Esophagus squamous epithelium (tissue), 5 donors: ENCODE measurements at regions not wholly inside any gene's neighbourhood (a gene's known extent, or its start where the extent isn't known, plus 50 kb on each side); places are given as distances from the start of the nearest gene placed in this dataset.

ENCODE experiments used
- DNase-seq: peaks from one replicate; lab custom pipeline; 2025; lab: John Stamatoyannopoulos, UW
- H3K27ac ChIP-seq, 4 donors: fragments of 200-600 bp; sonication (generic); one replicate each; pipeline ENCODE4 v1.5.1; 2016 to 2019; ENCODE audit warnings: mild to moderate bottlenecking in 1 of 4
- H3K27me3 ChIP-seq, 4 donors: fragments of 200-600 bp; sonication (generic); 1 replicate in 3 of 4; 2 replicates in 1 of 4; pipeline versions ENCODE4 v1.5.1 to v1.6.0; 2017 to 2021; ENCODE audit warnings: antibody characterized with exemption in 1 of 4
- H3K36me3 ChIP-seq, 3 donors: fragments of 200-600 bp; sonication (generic); one replicate each; pipeline ENCODE4 v1.5.1; 2016 to 2019
- H3K4me1 ChIP-seq, 3 donors: fragments of 200-600 bp; sonication (generic); one replicate each; pipeline ENCODE4 v1.5.1; 2017 to 2019
- H3K4me3 ChIP-seq, 4 donors: fragments of 200-600 bp; sonication (generic); 1 replicate in 3 of 4; 2 replicates in 1 of 4; pipeline ENCODE4 v1.5.1; 2016 to 2019; ENCODE audit warnings: mild to moderate bottlenecking in 2 of 4, moderate library complexity in 1 of 4
- H3K9me3 ChIP-seq, 3 donors: fragments of 200-600 bp; sonication (generic); one replicate each; pipeline ENCODE4 v1.5.1; 2016 to 2019
- CTCF ChIP-seq, 6 experiments: fragments of 450-650 bp in 4 of 6; fragments of 200-600 bp in 2 of 6; sonication (generic) in 2 of 6; IDR thresholded peaks; one replicate each; pipeline ENCODE4 v1.5.1; 2016 to 2019; ENCODE audit warnings: antibody characterized with exemption in 6 of 6, mild to moderate bottlenecking in 4 of 6, moderate library complexity in 4 of 6
- POLR2A ChIP-seq, 4 donors: fragments of 450-650 bp; IDR thresholded peaks; one replicate each; pipeline ENCODE4 v1.6.1; 2017; ENCODE audit warnings: antibody characterized with exemption in 4 of 4, mild to moderate bottlenecking in 4 of 4, moderate library complexity in 3 of 4
- WGBS, 2 donors: methylation state at CpG; one replicate each; pipeline ENCODE4 v1.1.5; 2018; 5-methylcytosine and 5-hydroxymethylcytosine counted together
- intact Hi-C: fragments of 100-400 bp; cut with DNase I; formaldehyde crosslinking; loops from one replicate; pipeline ENCODE4 v1.15.0; 2022
- donor health status: DM: yes; HTN: yes; CAD: no.

- Histone ChIP-seq H3K27me3 (peaks cover 0 to 35% (median 0%) of the 10 kb centered on the region in 4 donors), H3K27ac (no peak overlapping the region), H3K4me1 (no peaks in the 10 kb centered on the region), H3K9me3 (no peaks in the 10 kb centered on the region), H3K4me3 (no peak overlapping the region), H3K36me3 (no peaks in the 10 kb centered on the region)
- intact Hi-C loops: no loop called here
- DNase-seq: no peak
- no peak for TF ChIP-seq CTCF (IDR thresholded peaks at IDR 0.05)
- no peak for TF ChIP-seq POLR2A (IDR thresholded peaks at IDR 0.05)
- 36 to 41% methylated on average over 4 of the region's 4 CpGs for WGBS, 2 donors
Observed at GRCh38 chr15:59838900-59839299, 149.8 kb upstream of the BNIP2 start.

GRCh38 chr15:59835776-59836175, 146.7 kb upstream of the BNIP2 start:
- Histone ChIP-seq H3K4me1 (no peaks in the 10 kb centered on the region), H3K4me3 (no peak overlapping the region), H3K9me3 (no peaks in the 10 kb centered on the region), H3K27ac (no peak overlapping the region), H3K27me3 (peaks cover 0 to 21% (median 0%) of the 10 kb centered on the region in 4 donors), H3K36me3 (no peaks in the 10 kb centered on the region)
- no peak for TF ChIP-seq POLR2A (IDR thresholded peaks at IDR 0.05)
- TF ChIP-seq CTCF (IDR thresholded peaks at IDR 0.05): no peak
- WGBS, 2 donors: 88 to 95% methylated on average over 1 of the region's 1 CpG
- intact Hi-C loops: no loop called here
- no peak for DNase-seq

GRCh38 chr15:59834528-59834927, 145.4 kb upstream of the BNIP2 start:
- Histone ChIP-seq H3K27me3 (peaks cover 0 to 15% (median 0%) of the 10 kb centered on the region in 4 donors), H3K9me3 (no peaks in the 10 kb centered on the region), H3K4me1 (no peaks in the 10 kb centered on the region), H3K27ac (no peak overlapping the region), H3K36me3 (no peaks in the 10 kb centered on the region), H3K4me3 (no peak overlapping the region)
- DNase-seq: no peak
- intact Hi-C loops: no loop called here
- TF ChIP-seq CTCF (IDR thresholded peaks at IDR 0.05) (no peak), POLR2A (IDR thresholded peaks at IDR 0.05) (no peak)
- WGBS, 2 donors: 73 to 79% methylated on average over 3 of the region's 3 CpGs

GRCh38 chr15:59833366-59833765, 144.2 kb upstream of the BNIP2 start:
- no peak overlapping the region for H3K27ac ChIP-seq
- peaks cover 0 to 12% (median 0%) of the 10 kb centered on the region in 4 donors for H3K27me3 ChIP-seq
- no peak for DNase-seq
- H3K4me3 ChIP-seq: no peak overlapping the region
- H3K36me3 ChIP-seq: no peaks in the 10 kb centered on the region
- intact Hi-C loops: no loop called here
- no peaks in the 10 kb centered on the region for H3K4me1 ChIP-seq
- no peaks in the 10 kb centered on the region for H3K9me3 ChIP-seq
- TF ChIP-seq POLR2A (IDR thresholded peaks at IDR 0.05): no peak
- no peak for TF ChIP-seq CTCF (IDR thresholded peaks at IDR 0.05)
- WGBS, 2 donors: 63% methylated on average over 3 of the region's 3 CpGs

GRCh38 chr15:59830873-59831272, 141.8 kb upstream of the BNIP2 start:
- 86 to 100% methylated on average over 5 of the region's 5 CpGs for whole genome bisulfite sequencing, 2 donors
- H3K27ac ChIP-seq: no peak overlapping the region
- peaks cover 0 to 23% (median 0%) of the 10 kb centered on the region in 4 donors for H3K27me3 ChIP-seq
- H3K4me3 ChIP-seq: no peak overlapping the region
- TF ChIP-seq POLR2A (IDR thresholded peaks at IDR 0.05): no peak
- DNase-seq: no peak
- no peaks in the 10 kb centered on the region for H3K9me3 ChIP-seq
- H3K36me3 ChIP-seq: no peaks in the 10 kb centered on the region
- intact Hi-C loops: no loop called here
- no peaks in the 10 kb centered on the region for H3K4me1 ChIP-seq

- Histone ChIP-seq H3K9me3 (no peaks in the 10 kb centered on the region), H3K4me1 (no peaks in the 10 kb centered on the region), H3K27me3 (peaks cover 0 to 23% (median 0%) of the 10 kb centered on the region in 4 donors), H3K36me3 (no peaks in the 10 kb centered on the region), H3K27ac (no peak overlapping the region), H3K4me3 (no peak overlapping the region)
- TF ChIP-seq CTCF (IDR thresholded peaks at IDR 0.05) (no peak), POLR2A (IDR thresholded peaks at IDR 0.05) (no peak)
- DNase-seq: no peak
- 94% methylated on average over 2 of the region's 2 CpGs for WGBS, 2 donors
- intact Hi-C loops: no loop called here
Observed at GRCh38 chr15:59830098-59830497, 141.0 kb upstream of the BNIP2 start.
